K562 (cell line): ENCODE measurements at regions not wholly inside any gene's neighbourhood (a gene's known extent, or its start where the extent isn't known, plus 50 kb on each side); places are given as distances from the start of the nearest gene placed in this dataset.

Experiments
- ATAC-seq: fragments of 200-7000 bp; cut with Tn5 transposase; 3 replicates; pipeline ENCODE4 v1.9.1; 2020; ENCODE audit warnings: moderate library complexity
- BruUV-seq: library from RNA; stranded (reverse); fragments of 400-500 nt; replicated peaks from 2 replicates; lab custom pipeline; 2021; lab: Mats Ljungman, UMichigan
- CTCF ChIA-PET: fragments of 300-600 bp; formaldehyde crosslinking; extraction: SDS; loops from one replicate; lab custom pipeline; 2021; ENCODE audit warnings: low intra/inter-chr PET ratio; lab: Yijun Ruan, JAX
- POLR2A ChIA-PET: fragments of 300-600, 350-650 bp; sonication (Branson Sonifier 250); formaldehyde crosslinking; extraction: SDS; loops from one replicate; lab custom pipeline; 2021; ENCODE audit warnings: antibody characterized with exemption, inconsistent platforms; lab: Yijun Ruan, JAX
- DNase-seq, 4 experiments: peaks; one replicate each; pipeline versions ENCODE4 v3.0.0 to v3.0.0-alpha.2; 2011 to 2018; ENCODE audit warnings: low spot score in 3 of 4, mixed read lengths in 3 of 4; ENCODE audit errors: extremely low read depth in 1 of 4
- FAIRE-seq: peaks from 2 replicates; lab custom pipeline; 2011; peaks lifted over from hg19 to GRCh38; lab: Jason Lieb, UNC
- H2AFZ ChIP-seq: 2 replicates; pipeline ENCODE4 v1.6.0; 2011; ENCODE audit warnings: low read depth, low read length, control low read depth, inconsistent platforms
- H3K27ac ChIP-seq: fragments of 200-600 bp; 3 replicates; pipeline ENCODE4 v1.8.0; 2011; ENCODE audit warnings: low read depth, mild to moderate bottlenecking, control low read depth, inconsistent platforms, low read length, moderate library complexity, mixed read lengths; ENCODE audit errors: extremely low read depth
- H3K27me3 ChIP-seq, 2 experiments: fragments of 300-600 bp in 1 of 2; 2 replicates in 1 of 2; 3 replicates in 1 of 2; pipeline versions ENCODE4 v1.6.0 to v1.8.0; 2011; ENCODE audit warnings: inconsistent platforms in 2 of 2, low read length in 2 of 2, mild to moderate bottlenecking in 1 of 2, mixed read lengths in 1 of 2, moderate library complexity in 1 of 2; ENCODE audit not compliant: control insufficient read depth in 2 of 2, insufficient read depth in 2 of 2
- H3K36me3 ChIP-seq: fragments of 300-600 bp; 3 replicates; pipeline ENCODE4 v1.8.0; 2011; ENCODE audit warnings: mild to moderate bottlenecking, low read length, inconsistent platforms; ENCODE audit not compliant: control insufficient read depth, insufficient read depth
- H3K4me1 ChIP-seq, 2 experiments: fragments of 200-600 bp in 1 of 2; replicated peaks in 1 of 2; 2 replicates in 1 of 2; 3 replicates in 1 of 2; pipeline versions ENCODE4 v1.5.1 to v1.8.0; 2011; ENCODE audit warnings: inconsistent platforms in 2 of 2, low read length in 2 of 2, mild to moderate bottlenecking in 1 of 2, mixed read lengths in 1 of 2, moderate library complexity in 1 of 2; ENCODE audit not compliant: control insufficient read depth in 2 of 2, insufficient read depth in 2 of 2
- H3K4me2 ChIP-seq: 2 replicates; pipeline ENCODE4 v1.6.1; 2011; ENCODE audit warnings: low read length, control low read depth, inconsistent platforms, mixed read lengths; ENCODE audit not compliant: insufficient read depth
- H3K4me3 ChIP-seq: fragments of 200-600 bp; sonication (generic), shearing (Covaris generic); 2 replicates; pipeline ENCODE4 v1.5.1; 2016; ENCODE audit warnings: control low read depth, inconsistent platforms
- H3K79me2 ChIP-seq: fragments of 200-600 bp; 3 replicates; pipeline ENCODE4 v1.8.0; 2011; ENCODE audit warnings: low read length, inconsistent platforms; ENCODE audit not compliant: control insufficient read depth, insufficient read depth
- H3K9ac ChIP-seq, 2 experiments: 2 replicates each; pipeline versions ENCODE4 v1.6.0 to v1.6.1; 2011; ENCODE audit warnings: low read depth in 2 of 2, low read length in 2 of 2, control low read depth in 1 of 2, inconsistent platforms in 1 of 2, mild to moderate bottlenecking in 1 of 2, mixed read lengths in 1 of 2; ENCODE audit not compliant: insufficient read depth in 1 of 2
- H3K9me1 ChIP-seq: one replicate; pipeline ENCODE4 v1.6.0; 2011; ENCODE audit warnings: inconsistent platforms, mild to moderate bottlenecking, low read length, moderate library complexity; ENCODE audit not compliant: control insufficient read depth, insufficient read depth
- H3K9me3 ChIP-seq: replicated peaks from 2 replicates; pipeline ENCODE4 v1.5.1; 2011; ENCODE audit warnings: low read depth, low read length, inconsistent platforms; ENCODE audit not compliant: control insufficient read depth, insufficient read depth
- H4K20me1 ChIP-seq: replicated peaks from 2 replicates; pipeline ENCODE4 v1.6.1; 2011; ENCODE audit warnings: low read length, inconsistent platforms, mixed read lengths; ENCODE audit not compliant: control insufficient read depth, insufficient read depth
- ARID2 ChIP-seq: fragments of 450-650 bp; IDR thresholded peaks from 2 replicates; pipeline ENCODE4 v1.6.1; 2017; ENCODE audit warnings: antibody characterized with exemption, mild to moderate bottlenecking
- ARNT ChIP-seq, 2 experiments: fragments of 450-650 bp; IDR thresholded peaks; 2 replicates each; pipeline ENCODE4 v1.6.1; 2016; ENCODE audit warnings: mild to moderate bottlenecking in 1 of 2
- CEBPZ ChIP-seq: fragments of 150-350 bp; IDR thresholded peaks from 2 replicates; pipeline ENCODE4 v1.6.1; 2014; ENCODE audit warnings: low read depth, mild to moderate bottlenecking, low read length, borderline replicate concordance
- CHD1 ChIP-seq: fragments of 200-600 bp; sonication (generic); IDR thresholded peaks from one replicate; pipeline ENCODE4 v1.6.1; 2012; ENCODE audit warnings: mild to moderate bottlenecking, moderate library complexity, low read length, inconsistent platforms
- CREBBP ChIP-seq: IDR thresholded peaks from one replicate; pipeline ENCODE4 v1.6.1; 2012; ENCODE audit warnings: low read depth, mild to moderate bottlenecking, control low read depth, inconsistent platforms, low read length
- CTBP1 ChIP-seq: fragments of 450-650 bp; IDR thresholded peaks from 2 replicates; pipeline ENCODE4 v1.6.1; 2016; ENCODE audit warnings: borderline replicate concordance
- JUN ChIP-seq, 2 experiments: sonication (generic) in 1 of 2; formaldehyde crosslinking in 1 of 2; IDR thresholded peaks; 2 replicates each; pipeline versions ENCODE4 v1.6.1 to v1.8.0; 2012 to 2022; ENCODE audit warnings: borderline replicate concordance in 2 of 2, mild to moderate bottlenecking in 2 of 2, improper control_type of control experiment in 1 of 2, low read depth in 1 of 2, low read length in 1 of 2, missing genetic modification reagents in 1 of 2
- MCM5 ChIP-seq: fragments of 450-650 bp; IDR thresholded peaks from 2 replicates; pipeline ENCODE4 v1.6.1; 2016; ENCODE audit warnings: low read depth
- MYNN ChIP-seq, 2 experiments: sonication (generic); formaldehyde crosslinking in 1 of 2; IDR thresholded peaks; 2 replicates each; pipeline versions ENCODE4 v1.5.0 to v1.6.1; 2016 to 2020; ENCODE audit warnings: antibody characterized with exemption in 1 of 2, missing genetic modification reagents in 1 of 2
- NCOA1 ChIP-seq: fragments of 450-650 bp; IDR thresholded peaks from 2 replicates; pipeline ENCODE4 v1.6.1; 2016; ENCODE audit warnings: low read depth
- NCOA4 ChIP-seq: fragments of 450-650 bp; IDR thresholded peaks from 2 replicates; pipeline ENCODE4 v1.6.1; 2018; ENCODE audit warnings: mild to moderate bottlenecking; ENCODE audit not compliant: partially characterized antibody
- NFYB ChIP-seq: IDR thresholded peaks from 2 replicates; pipeline ENCODE4 v1.6.1; 2011; ENCODE audit warnings: mild to moderate bottlenecking, moderate library complexity; ENCODE audit not compliant: insufficient read length; ENCODE audit errors: extremely low read depth
- ZFP1 ChIP-seq: fragments of 450-650 bp; formaldehyde crosslinking; IDR thresholded peaks from 2 replicates; pipeline ENCODE4 v1.4.0; 2020; ENCODE audit warnings: mild to moderate bottlenecking, mixed read lengths
- ZKSCAN8 ChIP-seq: fragments of 200-800 bp; sonication (Bioruptor generic); IDR thresholded peaks from 2 replicates; pipeline ENCODE4 v1.6.1; 2016; ENCODE audit warnings: missing genetic modification characterization, missing compliant biosample characterization
- ZNF121 ChIP-seq: sonication (generic); formaldehyde crosslinking; conservative IDR thresholded peaks from 2 replicates; pipeline ENCODE4 v1.8.0; 2022; ENCODE audit warnings: missing genetic modification reagents
- ZNF146 ChIP-seq: IDR thresholded peaks from one replicate; pipeline ENCODE4 v1.6.1; 2018; ENCODE audit warnings: missing compliant biosample characterization; ENCODE audit not compliant: unreplicated experiment
- ZNF780A ChIP-seq: fragments of 250-450 bp; sonication (Bioruptor Pico); IDR thresholded peaks from 2 replicates; pipeline ENCODE4 v1.5.0; 2021; ENCODE audit warnings: mild to moderate bottlenecking
- in situ Hi-C: fragments of 300-500 bp; cut with MboI; formaldehyde crosslinking; loops from 4 replicates; pipeline ENCODE4 v1.15.0; 2018; ENCODE audit warnings: inconsistent platforms, mixed read lengths
- intact Hi-C: fragments of 100-400 bp; cut with micrococcal nuclease; formaldehyde crosslinking; loops from 2 replicates; pipeline ENCODE4 v1.14.2; 2022
- TF ChIP-seq, protein P1 (sequence below): fragments of 250-450 bp; sonication (Bioruptor Pico); IDR thresholded peaks from 2 replicates; pipeline ENCODE4 v1.8.0; 2021; ENCODE audit warnings: moderate library complexity, mild to moderate bottlenecking, inconsistent platforms

DNA sequence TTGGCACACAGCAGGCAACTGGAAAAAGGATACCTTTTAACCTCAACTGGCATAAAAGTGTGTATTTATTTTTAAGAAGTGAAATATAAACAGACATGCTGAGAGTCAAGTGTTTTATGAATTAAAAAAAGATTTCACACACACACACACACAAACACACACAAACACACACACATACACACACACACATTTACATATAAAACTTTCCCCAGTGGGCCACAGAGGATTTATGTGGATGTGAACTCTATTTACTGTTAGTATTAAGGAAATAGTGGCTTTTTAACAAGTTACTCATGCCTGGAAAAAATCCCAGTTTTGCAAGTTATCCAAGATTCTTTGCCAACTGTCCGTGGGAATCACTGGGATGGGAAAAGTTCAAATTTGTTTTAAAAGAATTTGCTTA is 725.9 kb upstream of the NR2F2 start (continued):
- TF ChIP-seq CEBPZ (no peak), CREBBP (no peak), ZNF780A (CRISPR knock-in tag) (no peak)

GRCh38 chr15:95605098-95605497 is 725.4 kb upstream of the NR2F2 start:
- Histone ChIP-seq H3K4me1 (no peaks in the 10 kb centered on the region), H3K4me2 (no peak overlapping the region), H3K4me3 (no peak overlapping the region), H3K9me3 (peaks cover 5% of the 10 kb centered on the region; the same call in 1 of the 2 replicates), H4K20me1 (no peaks in the 10 kb centered on the region), H3K27ac (no peak overlapping the region), H3K9me1 (no peaks in the 10 kb centered on the region), H2AFZ (no peak overlapping the region), H3K79me2 (no peaks in the 10 kb centered on the region), H3K27me3 (no peaks in the 10 kb centered on the region), H3K9ac (no peak overlapping the region), H3K36me3 (no peaks in the 10 kb centered on the region; the same call in 2 of the 3 replicates)
- ATAC-seq (no peak), DNase-seq (no peak), FAIRE-seq (no peak)
- intact Hi-C loops = no loop called here
- ChIA-PET CTCF (no interaction called here), POLR2A (no interaction called here)
- in situ Hi-C loops = no loop called here
- no TSS peak for BruUV-seq
- TF ChIP-seq MYNN (IDR thresholded peaks at IDR 0.05) = no peak
- no peak for TF ChIP-seq MYNN (CRISPR knock-in tag; IDR thresholded peaks at IDR 0.05)
- no peak for TF ChIP-seq CTBP1
- no peak for TF ChIP-seq ARNT (IDR thresholded peaks at IDR 0.05)
- no peak for TF ChIP-seq NFYB
- TF ChIP-seq, protein P1, sequence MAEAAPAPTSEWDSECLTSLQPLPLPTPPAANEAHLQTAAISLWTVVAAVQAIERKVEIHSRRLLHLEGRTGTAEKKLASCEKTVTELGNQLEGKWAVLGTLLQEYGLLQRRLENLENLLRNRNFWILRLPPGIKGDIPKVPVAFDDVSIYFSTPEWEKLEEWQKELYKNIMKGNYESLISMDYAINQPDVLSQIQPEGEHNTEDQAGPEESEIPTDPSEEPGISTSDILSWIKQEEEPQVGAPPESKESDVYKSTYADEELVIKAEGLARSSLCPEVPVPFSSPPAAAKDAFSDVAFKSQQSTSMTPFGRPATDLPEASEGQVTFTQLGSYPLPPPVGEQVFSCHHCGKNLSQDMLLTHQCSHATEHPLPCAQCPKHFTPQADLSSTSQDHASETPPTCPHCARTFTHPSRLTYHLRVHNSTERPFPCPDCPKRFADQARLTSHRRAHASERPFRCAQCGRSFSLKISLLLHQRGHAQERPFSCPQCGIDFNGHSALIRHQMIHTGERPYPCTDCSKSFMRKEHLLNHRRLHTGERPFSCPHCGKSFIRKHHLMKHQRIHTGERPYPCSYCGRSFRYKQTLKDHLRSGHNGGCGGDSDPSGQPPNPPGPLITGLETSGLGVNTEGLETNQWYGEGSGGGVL = no peak
- no peak for TF ChIP-seq ZNF121 (CRISPR knock-in tag)
- TF ChIP-seq ARID2 = no peak
- no peak for TF ChIP-seq MCM5
- no peak for TF ChIP-seq CHD1
- TF ChIP-seq ZKSCAN8 (CRISPR knock-in tag) = no peak
- TF ChIP-seq JUN (IDR thresholded peaks at IDR 0.05; ENCODE audit: borderline replicate concordance, low read depth, low read length) = no peak
- TF ChIP-seq JUN (CRISPR knock-in tag; IDR thresholded peaks at IDR 0.05; ENCODE audit: borderline replicate concordance) = no peak
- TF ChIP-seq ZFP1 (CRISPR knock-in tag) = no peak
- no peak for TF ChIP-seq NCOA4
- TF ChIP-seq ZNF146 (CRISPR knock-in tag) = no peak
- no peak for TF ChIP-seq NCOA1
